GM12872 (cell line): ENCODE measurements at regions not wholly inside any gene's neighbourhood (a gene's known extent, or its start where the extent isn't known, plus 50 kb on each side); places are given as distances from the start of the nearest gene placed in this dataset.

Source experiments
- CTCF ChIP-seq: IDR thresholded peaks from 3 replicates; pipeline ENCODE4 v1.5.1; 2011; ENCODE audit warnings: low read depth, mild to moderate bottlenecking, low read length, moderate library complexity; ENCODE audit not compliant: insufficient read depth

GRCh38 chr7:25544254-25544653 is 316.0 kb upstream of the NPVF start:
- no peak for TF ChIP-seq CTCF

- TF ChIP-seq CTCF, result no peak
These were observed 317.1 kb upstream of the NPVF start for GRCh38 chr7:25545124-25546008.

GRCh38 chr7:25546306-25546705 is 318.0 kb upstream of the NPVF start:
- TF ChIP-seq CTCF, result no peak

GRCh38 chr7:25549271-25549921 is 321.1 kb upstream of the NPVF start:
- no peak for TF ChIP-seq CTCF

- no peak for TF ChIP-seq CTCF
These were observed 321.9 kb upstream of the NPVF start for GRCh38 chr7:25550149-25550548.

- TF ChIP-seq CTCF, result no peak
These were observed 324.7 kb upstream of the NPVF start for GRCh38 chr7:25552998-25553397.

- no peak for TF ChIP-seq CTCF
These were observed 325.4 kb upstream of the NPVF start for GRCh38 chr7:25553580-25554291.
